ENCODE measurements at regions not wholly inside any gene's neighbourhood (a gene's known extent, or its start where the extent isn't known, plus 50 kb on each side); places are given as distances from the start of the nearest gene placed in this dataset.

DNA sequence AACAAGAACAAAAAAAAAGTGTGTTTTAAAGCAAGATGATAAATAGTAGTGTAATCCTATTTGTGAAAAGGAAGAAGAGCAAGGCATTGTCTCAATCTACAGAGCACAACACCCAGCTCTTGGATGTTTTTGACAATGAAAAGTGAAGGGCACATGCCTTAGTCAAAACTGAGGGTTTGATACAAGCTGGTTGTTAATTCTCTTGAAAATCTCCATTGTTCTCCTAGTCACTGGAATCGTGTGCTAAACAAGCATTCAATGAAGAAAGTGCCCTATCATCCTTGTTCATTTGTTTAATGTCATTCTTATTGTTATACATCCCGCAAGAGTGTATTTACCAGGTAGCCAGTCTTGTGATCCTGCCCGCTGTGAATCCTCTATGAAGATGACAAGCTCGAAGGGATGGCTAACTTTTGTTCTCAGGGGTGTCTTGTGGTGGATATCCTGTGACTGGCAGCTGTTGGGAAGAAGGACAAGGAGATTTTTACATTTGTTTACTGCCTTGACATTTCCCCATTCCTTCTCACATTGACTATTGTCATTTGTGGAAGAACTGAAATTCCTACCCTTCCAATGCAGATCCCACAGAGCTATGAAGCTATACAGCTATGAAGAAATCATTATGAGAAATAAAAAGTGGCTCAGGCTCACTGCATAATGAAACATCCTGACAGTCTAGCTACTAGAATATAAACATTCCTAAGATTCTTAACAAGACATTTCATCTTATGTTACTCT lies 175.9 kb downstream of the VGLL3 start:
- TF ChIP-seq EP300 (IDR thresholded peaks at IDR 0.05) (no peak), CTCF (IDR thresholded peaks at IDR 0.05) (no peak)

Data from A549 (cell line).